ENCODE measurements at regions not wholly inside any gene's neighbourhood (a gene's known extent, or its start where the extent isn't known, plus 50 kb on each side); places are given as distances from the start of the nearest gene placed in this dataset.

DNA sequence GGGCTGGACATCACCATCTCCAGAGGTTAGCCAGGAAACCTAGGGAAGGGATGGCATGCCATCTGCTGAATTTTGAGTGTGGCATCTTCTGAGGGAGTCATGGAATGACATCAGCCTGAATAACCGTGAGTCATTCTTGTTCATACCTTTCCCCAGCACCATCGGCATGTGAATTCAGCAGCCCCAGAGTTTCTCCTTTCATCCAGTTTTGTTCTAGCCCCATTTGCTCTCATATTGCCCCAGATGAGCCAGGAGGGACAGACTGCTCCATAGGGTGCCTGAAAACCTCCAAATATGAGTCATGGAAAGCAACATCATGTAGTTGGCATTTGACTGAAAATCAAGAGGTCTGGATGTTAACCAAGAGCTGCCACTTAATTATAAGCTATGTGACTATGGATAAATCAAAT lies 219.2 kb upstream of the SGK1 start:
- Histone ChIP-seq H3F3A (ENCODE audit: control insufficient read depth, insufficient read depth) (no peaks in the 10 kb centered on the region), H3K9me3 (ENCODE audit: control insufficient read depth, insufficient read depth, low read length) (no peaks in the 10 kb centered on the region), H3K4me2 (ENCODE audit: low read length) (no peak overlapping the region), H3K79me2 (ENCODE audit: control insufficient read depth, low read length) (no peaks in the 10 kb centered on the region), H3K27ac (ENCODE audit: low read depth, low read length) (no peak overlapping the region), H3K4me1 (ENCODE audit: control insufficient read depth, low read length) (no peaks in the 10 kb centered on the region), H3K4me3 (ENCODE audit: low read length) (no peak overlapping the region), H3K36me3 (ENCODE audit: control insufficient read depth, low read length) (no peaks in the 10 kb centered on the region), H3K9me2 (replicated peaks; ENCODE audit: control insufficient read depth, low read length) (no peaks in the 10 kb centered on the region), H4K20me1 (ENCODE audit: control insufficient read depth, insufficient read depth, low read depth, low read length) (no peaks in the 10 kb centered on the region), H3K27me3 (ENCODE audit: control insufficient read depth, low read length) (no peaks in the 10 kb centered on the region)
- TF ChIP-seq EZH2phosphoT487 (IDR thresholded peaks at IDR 0.05; ENCODE audit: borderline replicate concordance, low read length), result no peak
- TF ChIP-seq, protein P1, sequence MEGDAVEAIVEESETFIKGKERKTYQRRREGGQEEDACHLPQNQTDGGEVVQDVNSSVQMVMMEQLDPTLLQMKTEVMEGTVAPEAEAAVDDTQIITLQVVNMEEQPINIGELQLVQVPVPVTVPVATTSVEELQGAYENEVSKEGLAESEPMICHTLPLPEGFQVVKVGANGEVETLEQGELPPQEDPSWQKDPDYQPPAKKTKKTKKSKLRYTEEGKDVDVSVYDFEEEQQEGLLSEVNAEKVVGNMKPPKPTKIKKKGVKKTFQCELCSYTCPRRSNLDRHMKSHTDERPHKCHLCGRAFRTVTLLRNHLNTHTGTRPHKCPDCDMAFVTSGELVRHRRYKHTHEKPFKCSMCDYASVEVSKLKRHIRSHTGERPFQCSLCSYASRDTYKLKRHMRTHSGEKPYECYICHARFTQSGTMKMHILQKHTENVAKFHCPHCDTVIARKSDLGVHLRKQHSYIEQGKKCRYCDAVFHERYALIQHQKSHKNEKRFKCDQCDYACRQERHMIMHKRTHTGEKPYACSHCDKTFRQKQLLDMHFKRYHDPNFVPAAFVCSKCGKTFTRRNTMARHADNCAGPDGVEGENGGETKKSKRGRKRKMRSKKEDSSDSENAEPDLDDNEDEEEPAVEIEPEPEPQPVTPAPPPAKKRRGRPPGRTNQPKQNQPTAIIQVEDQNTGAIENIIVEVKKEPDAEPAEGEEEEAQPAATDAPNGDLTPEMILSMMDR (IDR thresholded peaks at IDR 0.05; ENCODE audit: low read depth, low read length, poor library complexity, severe bottlenecking), result no peak

DNA sequence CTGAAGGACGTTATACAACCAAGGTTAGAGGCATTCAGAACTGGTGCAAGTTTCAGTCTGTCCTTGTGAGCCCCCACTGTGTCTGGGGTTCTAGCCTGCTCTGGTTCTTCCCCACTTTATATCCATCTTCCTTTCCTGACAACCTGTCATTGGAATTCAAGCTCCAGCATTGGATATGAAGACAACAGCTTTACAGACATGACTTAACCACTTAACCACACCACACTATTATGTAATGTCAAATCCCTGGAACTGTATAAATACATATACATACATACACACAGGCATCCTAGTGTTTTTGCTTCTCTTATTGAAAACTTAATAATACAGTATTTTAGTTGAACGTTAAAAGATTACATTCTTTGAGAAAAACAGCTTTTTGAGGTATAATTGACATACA lies 217.9 kb upstream of the SGK1 start:
- H3K27me3 ChIP-seq (ENCODE audit: control insufficient read depth, low read length), result no peaks in the 10 kb centered on the region
- H3K27ac ChIP-seq (ENCODE audit: low read depth, low read length), result no peak overlapping the region
- H4K20me1 ChIP-seq (ENCODE audit: control insufficient read depth, insufficient read depth, low read depth, low read length), result no peaks in the 10 kb centered on the region
- H3F3A ChIP-seq (ENCODE audit: control insufficient read depth, insufficient read depth), result no peaks in the 10 kb centered on the region
- H3K9me2 ChIP-seq (replicated peaks; ENCODE audit: control insufficient read depth, low read length), result no peaks in the 10 kb centered on the region
- H3K4me2 ChIP-seq (ENCODE audit: low read length), result no peak overlapping the region
- TF ChIP-seq, protein P1 (IDR thresholded peaks at IDR 0.05; ENCODE audit: low read depth, low read length, poor library complexity, severe bottlenecking), result no peak
- no peak for TF ChIP-seq EZH2phosphoT487 (IDR thresholded peaks at IDR 0.05; ENCODE audit: borderline replicate concordance, low read length)
- H3K9me3 ChIP-seq (ENCODE audit: control insufficient read depth, insufficient read depth, low read length), result no peaks in the 10 kb centered on the region
- no peak overlapping the region for H3K4me3 ChIP-seq (ENCODE audit: low read length)
- H3K4me1 ChIP-seq (ENCODE audit: control insufficient read depth, low read length), result no peaks in the 10 kb centered on the region
- no peaks in the 10 kb centered on the region for H3K36me3 ChIP-seq (ENCODE audit: control insufficient read depth, low read length)
- no peaks in the 10 kb centered on the region for H3K79me2 ChIP-seq (ENCODE audit: control insufficient read depth, low read length)

DNA sequence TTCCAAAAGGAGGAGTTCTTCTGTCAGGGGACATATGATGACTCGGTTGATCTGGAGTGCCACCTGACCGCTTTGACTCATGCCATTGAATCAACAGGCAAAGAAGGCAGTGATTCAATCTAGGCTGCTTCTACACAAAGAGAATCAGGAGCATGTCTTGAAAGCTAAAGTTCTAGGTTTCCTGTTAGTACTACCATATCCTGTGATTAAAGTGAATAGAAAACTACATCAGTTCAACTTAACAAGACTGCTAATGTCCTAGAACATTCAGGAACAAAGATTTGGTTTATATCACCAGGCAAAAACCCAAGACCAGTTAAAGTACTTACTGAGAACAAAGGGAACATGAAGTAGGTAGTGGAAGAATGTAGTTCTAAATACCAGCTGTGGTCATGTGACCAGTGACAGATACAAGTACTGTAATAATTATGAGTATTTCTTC lies 216.8 kb upstream of the SGK1 start:
- H3K4me2 ChIP-seq (ENCODE audit: low read length), result no peak overlapping the region
- H3F3A ChIP-seq (ENCODE audit: control insufficient read depth, insufficient read depth), result no peaks in the 10 kb centered on the region
- no peak for TF ChIP-seq EZH2phosphoT487 (IDR thresholded peaks at IDR 0.05; ENCODE audit: borderline replicate concordance, low read length)
- TF ChIP-seq, protein P1 (IDR thresholded peaks at IDR 0.05; ENCODE audit: low read depth, low read length, poor library complexity, severe bottlenecking), result no peak
- H3K27ac ChIP-seq (ENCODE audit: low read depth, low read length), result no peak overlapping the region
- no peaks in the 10 kb centered on the region for H3K4me1 ChIP-seq (ENCODE audit: control insufficient read depth, low read length)
- no peaks in the 10 kb centered on the region for H3K36me3 ChIP-seq (ENCODE audit: control insufficient read depth, low read length)
- no peak overlapping the region for H3K4me3 ChIP-seq (ENCODE audit: low read length)
- H3K9me3 ChIP-seq (ENCODE audit: control insufficient read depth, insufficient read depth, low read length), result no peaks in the 10 kb centered on the region
- no peaks in the 10 kb centered on the region for H3K27me3 ChIP-seq (ENCODE audit: control insufficient read depth, low read length)
- no peaks in the 10 kb centered on the region for H4K20me1 ChIP-seq (ENCODE audit: control insufficient read depth, insufficient read depth, low read depth, low read length)
- no peaks in the 10 kb centered on the region for H3K79me2 ChIP-seq (ENCODE audit: control insufficient read depth, low read length)
- H3K9me2 ChIP-seq (replicated peaks; ENCODE audit: control insufficient read depth, low read length), result no peaks in the 10 kb centered on the region

DNA sequence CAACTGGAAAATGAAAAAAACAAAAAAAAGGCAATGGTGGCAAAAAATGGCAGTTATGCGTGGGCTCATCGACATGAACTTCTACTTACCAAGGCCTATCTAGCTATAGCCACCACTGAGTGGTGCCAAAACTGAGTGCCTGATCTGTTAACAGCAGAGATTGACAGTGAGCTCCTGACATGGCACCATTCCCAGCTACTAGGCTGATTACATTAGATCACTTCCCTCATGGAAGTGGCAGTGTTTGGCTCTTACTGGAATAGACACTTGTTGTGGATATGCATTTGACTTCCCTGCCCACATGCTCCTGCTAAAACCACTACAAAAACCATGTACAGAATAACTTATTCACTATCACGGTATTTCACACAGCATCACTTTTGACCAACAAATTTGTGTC lies 216.1 kb upstream of the SGK1 start:
- Histone ChIP-seq H3K4me2 (ENCODE audit: low read length) (no peak overlapping the region), H3K79me2 (ENCODE audit: control insufficient read depth, low read length) (no peaks in the 10 kb centered on the region), H3K36me3 (ENCODE audit: control insufficient read depth, low read length) (no peaks in the 10 kb centered on the region), H3K27me3 (ENCODE audit: control insufficient read depth, low read length) (no peaks in the 10 kb centered on the region), H3K4me3 (ENCODE audit: low read length) (no peak overlapping the region), H3K27ac (ENCODE audit: low read depth, low read length) (no peak overlapping the region), H3K9me3 (ENCODE audit: control insufficient read depth, insufficient read depth, low read length) (no peaks in the 10 kb centered on the region), H3K9me2 (replicated peaks; ENCODE audit: control insufficient read depth, low read length) (no peaks in the 10 kb centered on the region), H3K4me1 (ENCODE audit: control insufficient read depth, low read length) (no peaks in the 10 kb centered on the region), H3F3A (ENCODE audit: control insufficient read depth, insufficient read depth) (no peaks in the 10 kb centered on the region), H4K20me1 (ENCODE audit: control insufficient read depth, insufficient read depth, low read depth, low read length) (no peaks in the 10 kb centered on the region)
- TF ChIP-seq, protein P1 (IDR thresholded peaks at IDR 0.05; ENCODE audit: low read depth, low read length, poor library complexity, severe bottlenecking), result no peak
- no peak for TF ChIP-seq EZH2phosphoT487 (IDR thresholded peaks at IDR 0.05; ENCODE audit: borderline replicate concordance, low read length)

All from DOHH2 (cell line).